HG02943 (cell line): ENCODE measurements at regions not wholly inside any gene's neighbourhood (a gene's known extent, or its start where the extent isn't known, plus 50 kb on each side); places are given as distances from the start of the nearest gene placed in this dataset.
"Not testable (repeated sequence)": the region's sequence is repeated elsewhere in the genome, so short reads cannot be mapped to it uniquely, and the experiment has no call there.

Source experiments
- ATAC-seq: cut with Tn5 transposase; IDR thresholded peaks from one replicate; pipeline ENCODE4 v1.9.1; 2021; ENCODE audit warnings: mild to moderate bottlenecking, low read depth, moderate library complexity; ENCODE audit not compliant: unreplicated experiment

DNA sequence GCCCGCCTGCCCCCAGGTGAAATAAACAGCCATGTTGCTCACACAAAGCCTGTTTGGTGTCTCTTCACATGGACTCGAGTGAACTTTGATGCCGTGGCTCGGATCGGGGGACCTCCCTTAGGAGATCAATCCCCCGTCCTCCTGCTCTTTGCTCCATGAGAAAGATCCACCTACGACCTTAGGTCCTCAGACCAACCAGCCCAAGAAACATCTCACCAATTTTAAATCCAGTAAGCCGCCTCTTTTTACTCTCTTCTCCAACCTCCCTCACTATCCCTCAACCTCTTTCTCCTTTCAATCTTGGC is 521.0 kb downstream of the IRS2 start:
- not testable (repeated sequence) for ATAC-seq

DNA sequence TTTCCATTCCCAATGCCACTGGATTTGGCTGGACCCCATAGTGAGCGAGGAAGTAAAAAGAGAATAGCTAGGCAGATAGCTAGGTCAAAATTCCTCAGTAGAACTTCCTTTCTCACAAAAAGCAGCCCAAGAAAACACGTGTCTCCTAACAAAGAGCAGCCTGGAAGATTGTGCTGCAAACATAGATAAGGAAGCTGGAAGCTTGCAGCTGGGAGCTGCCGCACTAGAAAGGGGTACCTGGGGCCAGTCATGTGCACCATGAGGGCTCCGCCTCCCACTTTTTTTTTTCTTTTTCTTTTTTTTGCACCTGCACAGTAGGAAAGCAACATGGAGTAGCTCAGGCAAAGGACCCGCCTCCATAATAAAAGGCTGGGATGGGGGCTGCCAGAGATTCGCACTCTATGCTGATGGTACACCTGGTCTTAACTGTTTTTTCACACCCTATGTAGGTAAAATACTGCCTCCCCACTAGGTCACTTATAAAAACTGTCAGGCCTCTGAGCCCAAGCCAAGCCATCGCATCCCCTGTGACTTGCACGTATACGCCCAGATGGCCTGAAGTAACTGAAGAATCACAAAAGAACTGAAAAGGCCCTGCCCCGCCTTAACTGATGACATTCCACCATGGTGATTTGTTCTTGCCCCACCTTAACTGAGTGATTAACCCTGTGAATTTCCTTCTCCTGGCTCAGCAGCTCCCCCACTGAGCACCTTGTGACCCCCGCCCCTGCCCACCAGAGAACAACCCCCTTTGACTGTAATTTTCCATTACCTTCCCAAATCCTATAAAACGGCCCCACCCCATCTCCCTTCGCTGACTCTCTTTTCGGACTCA is 521.6 kb downstream of the IRS2 start:
- ATAC-seq = not testable (repeated sequence)

GRCh38 chr13:109257761-109258157 is 528.6 kb downstream of the IRS2 start:
- ATAC-seq = not testable (repeated sequence)
